Neural cell (in vitro differentiated cells): ENCODE measurements at regions not wholly inside any gene's neighbourhood (a gene's known extent, or its start where the extent isn't known, plus 50 kb on each side); places are given as distances from the start of the nearest gene placed in this dataset.
"Not testable (repeated sequence)": the region's sequence is repeated elsewhere in the genome, so short reads cannot be mapped to it uniquely, and the experiment has no call there.

Experiments used
- H2AFZ ChIP-seq: fragments of 200-600, 300-800 bp; sonication (generic), shearing (Covaris generic); 2 replicates; pipeline ENCODE4 v1.6.0; 2014; ENCODE audit warnings: low read depth, mild to moderate bottlenecking, antibody characterized with exemption, low read length, moderate library complexity
- H3F3A ChIP-seq: fragments of 200-600 bp; shearing (Covaris generic); 2 replicates; pipeline ENCODE4 v1.6.1; 2016; ENCODE audit warnings: mild to moderate bottlenecking, moderate library complexity, mixed read lengths, antibody characterized with exemption, low read length; ENCODE audit not compliant: insufficient read depth, poor library complexity, severe bottlenecking
- H3K27ac ChIP-seq: fragments of 200-600, 300-800 bp; sonication (generic), shearing (Covaris generic); 2 replicates; pipeline ENCODE4 v1.5.1; 2014; ENCODE audit warnings: mild to moderate bottlenecking, low read length, moderate library complexity
- H3K27me3 ChIP-seq: fragments of 300-800, 200-600 bp; sonication (generic), shearing (Covaris generic); 2 replicates; pipeline ENCODE4 v1.6.0; 2014; ENCODE audit warnings: mild to moderate bottlenecking, low read depth, low read length, moderate library complexity; ENCODE audit not compliant: insufficient read depth
- H3K36me3 ChIP-seq: fragments of 300-800, 200-600 bp; sonication (generic), shearing (Covaris generic); 2 replicates; pipeline ENCODE4 v1.5.1; 2014; ENCODE audit warnings: mild to moderate bottlenecking, antibody characterized with exemption, low read length, moderate library complexity; ENCODE audit not compliant: insufficient read depth
- H3K4me2 ChIP-seq: fragments of 300-800, 200-600 bp; sonication (generic), shearing (Covaris generic); 2 replicates; pipeline ENCODE4 v1.6.0; 2014; ENCODE audit warnings: mild to moderate bottlenecking, low read length
- H3K4me3 ChIP-seq: fragments of 300-800, 200-600 bp; sonication (generic), shearing (Covaris generic); 2 replicates; pipeline ENCODE4 v1.5.1; 2014; ENCODE audit warnings: mild to moderate bottlenecking, low read length, moderate library complexity
- H3K79me2 ChIP-seq: fragments of 200-600 bp; shearing (Covaris generic); replicated peaks from 2 replicates; pipeline ENCODE4 v1.6.0; 2014; ENCODE audit warnings: mild to moderate bottlenecking, low read length, moderate library complexity; ENCODE audit not compliant: insufficient read depth
- H3K9ac ChIP-seq: fragments of 300-800, 200-600 bp; sonication (generic), shearing (Covaris generic); 2 replicates; pipeline ENCODE4 v1.6.1; 2016; ENCODE audit warnings: mild to moderate bottlenecking, low read length, mixed read lengths
- H3K9me2 ChIP-seq: fragments of 200-600 bp; shearing (Covaris generic); 2 replicates; pipeline ENCODE4 v1.6.1; 2016; ENCODE audit warnings: mild to moderate bottlenecking, low read length, mixed read lengths; ENCODE audit not compliant: insufficient read depth
- H3K9me3 ChIP-seq: fragments of 200-600, 300-800 bp; sonication (generic), shearing (Covaris generic); 2 replicates; pipeline ENCODE4 v1.6.1; 2016; ENCODE audit warnings: mild to moderate bottlenecking, mixed run types, low read length, moderate library complexity, mixed read lengths
- H4K20me1 ChIP-seq: fragments of 200-600 bp; shearing (Covaris generic); 2 replicates; pipeline ENCODE4 v1.6.1; 2016; ENCODE audit warnings: mild to moderate bottlenecking, mixed run types; ENCODE audit not compliant: insufficient read depth
- CTCF ChIP-seq: fragments of 450-650 bp; IDR thresholded peaks from 2 replicates; pipeline ENCODE4 v1.5.1; 2014; ENCODE audit warnings: antibody characterized with exemption, mild to moderate bottlenecking, moderate library complexity; ENCODE audit not compliant: poor library complexity, severe bottlenecking
- EP300 ChIP-seq: fragments of 450-650 bp; conservative IDR thresholded peaks from 2 replicates; pipeline ENCODE4 v1.6.1; 2014; ENCODE audit warnings: antibody characterized with exemption, mild to moderate bottlenecking, moderate library complexity; ENCODE audit not compliant: poor library complexity, severe bottlenecking
- EZH2 ChIP-seq: fragments of 200-600, 300-800 bp; shearing (Covaris generic), sonication (generic); IDR thresholded peaks from 2 replicates; pipeline ENCODE4 v1.6.1; 2014; ENCODE audit warnings: antibody characterized with exemption, low read length, borderline replicate concordance, mild to moderate bottlenecking; ENCODE audit not compliant: insufficient read depth, poor library complexity, severe bottlenecking
- MXI1 ChIP-seq: fragments of 450-650 bp; conservative IDR thresholded peaks from 2 replicates; pipeline ENCODE4 v1.6.1; 2014; ENCODE audit warnings: antibody characterized with exemption, mild to moderate bottlenecking; ENCODE audit not compliant: poor library complexity, severe bottlenecking
- POLR2AphosphoS5 ChIP-seq: IDR thresholded peaks from 2 replicates; pipeline ENCODE4 v1.6.1; 2012
- RAD21 ChIP-seq: fragments of 450-650 bp; conservative IDR thresholded peaks from 2 replicates; pipeline ENCODE4 v1.6.1; 2014; ENCODE audit warnings: antibody characterized with exemption, mild to moderate bottlenecking, moderate library complexity
- REST ChIP-seq: IDR thresholded peaks from 2 replicates; pipeline ENCODE4 v1.6.1; 2012; ENCODE audit warnings: borderline replicate concordance
- SMC3 ChIP-seq: fragments of 450-650 bp; conservative IDR thresholded peaks from 2 replicates; pipeline ENCODE4 v1.6.1; 2014; ENCODE audit warnings: antibody characterized with exemption, mild to moderate bottlenecking, moderate library complexity; ENCODE audit not compliant: poor library complexity
- TAF1 ChIP-seq: IDR thresholded peaks from 2 replicates; pipeline ENCODE4 v1.6.1; 2012; ENCODE audit warnings: low read depth

GRCh38 chr4:151851354-151851753 is 90.5 kb upstream of the GATB start:
- Histone ChIP-seq H3K9me3 (no peaks in the 10 kb centered on the region), H3K36me3 (no peaks in the 10 kb centered on the region), H3F3A (no peaks in the 10 kb centered on the region), H3K27me3 (no peaks in the 10 kb centered on the region), H3K27ac (no peak overlapping the region), H4K20me1 (no peaks in the 10 kb centered on the region), H3K79me2 (no peaks in the 10 kb centered on the region), H3K9ac (no peak overlapping the region), H2AFZ (no peak overlapping the region), H3K4me3 (no peak overlapping the region), H3K9me2 (no peaks in the 10 kb centered on the region), H3K4me2 (no peak overlapping the region)
- TF ChIP-seq CTCF: no peak
- no peak for TF ChIP-seq MXI1
- TF ChIP-seq EZH2: no peak
- TF ChIP-seq EP300: no peak
- TF ChIP-seq TAF1: no peak
- TF ChIP-seq SMC3: no peak
- TF ChIP-seq RAD21: no peak
- no peak for TF ChIP-seq REST
- no peak for TF ChIP-seq POLR2AphosphoS5

GRCh38 chr4:151850791-151851213 is 90.0 kb upstream of the GATB start:
- H2AFZ ChIP-seq: no peak overlapping the region
- H3K36me3 ChIP-seq: no peaks in the 10 kb centered on the region
- no peak overlapping the region for H3K9ac ChIP-seq
- H3K79me2 ChIP-seq: no peaks in the 10 kb centered on the region
- no peaks in the 10 kb centered on the region for H3K9me2 ChIP-seq
- no peaks in the 10 kb centered on the region for H3K27me3 ChIP-seq
- no peaks in the 10 kb centered on the region for H3K9me3 ChIP-seq
- no peak overlapping the region for H3K4me2 ChIP-seq
- H3F3A ChIP-seq: no peaks in the 10 kb centered on the region
- H3K4me3 ChIP-seq: no peak overlapping the region
- H3K27ac ChIP-seq: no peak overlapping the region
- TF ChIP-seq EZH2 (no peak), RAD21 (no peak), CTCF (no peak), MXI1 (no peak), REST (no peak), SMC3 (no peak), POLR2AphosphoS5 (no peak), EP300 (no peak)
- no peaks in the 10 kb centered on the region for H4K20me1 ChIP-seq

GRCh38 chr4:151845551-151845950 is 84.7 kb upstream of the GATB start:
- not testable (repeated sequence) for H2AFZ ChIP-seq

More at GRCh38 chr4:151845551-151845950, 84.7 kb upstream of the GATB start:
- not testable (repeated sequence) for H3K79me2 ChIP-seq, H3K9me2 ChIP-seq, H3K4me3 ChIP-seq, H3F3A ChIP-seq, H3K36me3 ChIP-seq, H3K4me2 ChIP-seq, H4K20me1 ChIP-seq, H3K9ac ChIP-seq, H3K27ac ChIP-seq, H3K27me3 ChIP-seq, H3K9me3 ChIP-seq
